ENCODE measurements at regions not wholly inside any gene's neighbourhood (a gene's known extent, or its start where the extent isn't known, plus 50 kb on each side); places are given as distances from the start of the nearest gene placed in this dataset.

GRCh38 chr16:52932321-52932720, 120.4 kb downstream of the CHD9NB start (continued):
- TF ChIP-seq CBX5 (IDR thresholded peaks at IDR 0.05; ENCODE audit: low read depth, low read length): no peak
